Upper lobe of left lung (tissue), 4 donors: ENCODE measurements at regions not wholly inside any gene's neighbourhood (a gene's known extent, or its start where the extent isn't known, plus 50 kb on each side); places are given as distances from the start of the nearest gene placed in this dataset.

Source experiments
- CTCF ChIP-seq, 6 experiments: fragments of 450-650 bp in 4 of 6; fragments of 200-600 bp in 2 of 6; sonication (generic) in 2 of 6; IDR thresholded peaks; one replicate each; pipeline ENCODE4 v1.5.1; 2016 to 2019; ENCODE audit warnings: antibody characterized with exemption in 6 of 6
- EP300 ChIP-seq, 4 donors: sonication (generic); formaldehyde crosslinking; IDR thresholded peaks; one replicate each; pipeline ENCODE4 v1.5.1; 2017; ENCODE audit warnings: antibody characterized with exemption in 4 of 4, control low read depth in 2 of 4
- POLR2A ChIP-seq, 4 donors: fragments of 450-650 bp; IDR thresholded peaks; one replicate each; pipeline ENCODE4 v1.5.1; 2016 to 2017; ENCODE audit warnings: antibody characterized with exemption in 4 of 4, mild to moderate bottlenecking in 2 of 4

- TF ChIP-seq CTCF (IDR thresholded peaks at IDR 0.05) (no peak), POLR2A (IDR thresholded peaks at IDR 0.05) (no peak), EP300 (IDR thresholded peaks at IDR 0.05) (no peak)
These were observed 518.1 kb upstream of the AKR1E2 start for GRCh38 chr10:4307910-4308309.
